HL-60 (cell line): ENCODE measurements at regions not wholly inside any gene's neighbourhood (a gene's known extent, or its start where the extent isn't known, plus 50 kb on each side); places are given as distances from the start of the nearest gene placed in this dataset.

ENCODE experiments used
- DNase-seq, 2 experiments: peaks; one replicate each; pipeline ENCODE4 v3.0.0-alpha.2; 2010 to 2020; ENCODE audit warnings: low read depth in 1 of 2, low spot score in 1 of 2
- H3K27ac ChIP-seq: fragments of 250-450 bp; sonication (Bioruptor Pico); replicated peaks from 2 replicates; pipeline ENCODE4 v1.5.1; 2020; ENCODE audit warnings: mild to moderate bottlenecking, moderate library complexity
- H3K27me3 ChIP-seq: fragments of 250-450 bp; sonication (Bioruptor Pico); 2 replicates; pipeline ENCODE4 v1.5.1; 2021; ENCODE audit warnings: mild to moderate bottlenecking, moderate library complexity; ENCODE audit not compliant: insufficient read depth, poor library complexity, severe bottlenecking
- H3K4me3 ChIP-seq: replicated peaks from 2 replicates; pipeline ENCODE4 v1.5.1; 2011; ENCODE audit warnings: mild to moderate bottlenecking, control low read depth, low read length; ENCODE audit not compliant: insufficient read depth
- GABPA ChIP-seq: IDR thresholded peaks from 2 replicates; pipeline ENCODE4 v1.6.1; 2012; ENCODE audit warnings: low read depth
- POLR2AphosphoS5 ChIP-seq: IDR thresholded peaks from 2 replicates; pipeline ENCODE4 v1.6.1; 2012; ENCODE audit warnings: low read depth
- REST ChIP-seq: IDR thresholded peaks from 2 replicates; pipeline ENCODE4 v1.6.1; 2012; ENCODE audit warnings: low read depth; ENCODE audit not compliant: insufficient replicate concordance
- SPI1 ChIP-seq: IDR thresholded peaks from 2 replicates; pipeline ENCODE4 v1.6.1; 2012; ENCODE audit warnings: low read depth, mild to moderate bottlenecking, borderline replicate concordance
- TF ChIP-seq, protein P1 (sequence below): IDR thresholded peaks from one replicate; pipeline ENCODE4 v1.5.1; 2011; ENCODE audit warnings: low read length, control low read depth, inconsistent platforms; ENCODE audit not compliant: insufficient read depth

DNA sequence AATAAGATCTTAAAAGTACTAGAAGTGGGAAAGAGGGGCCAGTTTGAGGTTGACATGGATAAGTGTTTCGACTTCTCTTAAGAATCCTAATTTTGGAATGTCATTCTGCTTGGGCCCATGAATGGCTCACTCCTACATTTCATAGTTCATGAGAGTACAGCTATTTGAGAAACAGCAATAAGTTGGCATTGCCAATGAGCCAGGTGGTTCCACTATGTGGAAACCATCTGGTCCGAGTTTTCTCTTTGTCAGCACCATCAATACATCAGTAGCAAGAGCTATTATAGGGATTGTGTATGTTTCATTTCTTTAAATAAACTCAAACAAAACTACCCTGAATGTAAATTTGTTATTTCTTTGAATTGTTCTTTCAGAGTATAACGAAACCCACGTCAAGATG is 78.1 kb upstream of the NEBL start:
- TF ChIP-seq REST (no peak), SPI1 (no peak), POLR2AphosphoS5 (no peak), GABPA (no peak)
- TF ChIP-seq, protein P1, sequence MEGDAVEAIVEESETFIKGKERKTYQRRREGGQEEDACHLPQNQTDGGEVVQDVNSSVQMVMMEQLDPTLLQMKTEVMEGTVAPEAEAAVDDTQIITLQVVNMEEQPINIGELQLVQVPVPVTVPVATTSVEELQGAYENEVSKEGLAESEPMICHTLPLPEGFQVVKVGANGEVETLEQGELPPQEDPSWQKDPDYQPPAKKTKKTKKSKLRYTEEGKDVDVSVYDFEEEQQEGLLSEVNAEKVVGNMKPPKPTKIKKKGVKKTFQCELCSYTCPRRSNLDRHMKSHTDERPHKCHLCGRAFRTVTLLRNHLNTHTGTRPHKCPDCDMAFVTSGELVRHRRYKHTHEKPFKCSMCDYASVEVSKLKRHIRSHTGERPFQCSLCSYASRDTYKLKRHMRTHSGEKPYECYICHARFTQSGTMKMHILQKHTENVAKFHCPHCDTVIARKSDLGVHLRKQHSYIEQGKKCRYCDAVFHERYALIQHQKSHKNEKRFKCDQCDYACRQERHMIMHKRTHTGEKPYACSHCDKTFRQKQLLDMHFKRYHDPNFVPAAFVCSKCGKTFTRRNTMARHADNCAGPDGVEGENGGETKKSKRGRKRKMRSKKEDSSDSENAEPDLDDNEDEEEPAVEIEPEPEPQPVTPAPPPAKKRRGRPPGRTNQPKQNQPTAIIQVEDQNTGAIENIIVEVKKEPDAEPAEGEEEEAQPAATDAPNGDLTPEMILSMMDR: no peak
- Histone ChIP-seq H3K27me3 (no peaks in the 10 kb centered on the region), H3K4me3 (no peak overlapping the region), H3K27ac (no peak overlapping the region)
- DNase-seq: no peak

GRCh38 chr10:20972925-20973324 is 75.8 kb upstream of the NEBL start:
- no peak overlapping the region for H3K4me3 ChIP-seq
- TF ChIP-seq REST (no peak), SPI1 (no peak), POLR2AphosphoS5 (no peak), GABPA (no peak)
- no peak overlapping the region for H3K27ac ChIP-seq
- DNase-seq: no peak
- H3K27me3 ChIP-seq: no peaks in the 10 kb centered on the region

DNA sequence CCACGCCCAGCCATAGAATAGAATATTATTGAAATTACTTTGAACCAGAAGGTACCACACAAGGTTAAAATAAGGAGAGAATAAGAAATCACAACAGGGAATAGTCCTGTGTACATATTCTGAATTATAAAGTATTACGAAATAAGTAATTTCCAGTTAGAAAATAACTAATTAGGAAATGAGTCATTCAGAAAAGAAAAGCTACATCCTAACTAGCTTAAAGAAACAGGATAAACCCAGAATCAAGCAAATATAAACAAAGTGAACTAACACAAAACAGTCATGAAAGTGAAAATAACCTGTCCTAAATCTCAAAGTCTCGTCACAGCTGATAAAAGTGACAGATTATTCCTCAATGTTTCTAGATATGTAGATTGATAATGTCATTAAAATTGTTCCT is 74.8 kb upstream of the NEBL start:
- Histone ChIP-seq H3K4me3 (no peak overlapping the region), H3K27ac (no peak overlapping the region), H3K27me3 (no peaks in the 10 kb centered on the region)
- DNase-seq: no peak
- TF ChIP-seq SPI1 (no peak), POLR2AphosphoS5 (no peak), REST (no peak), GABPA (no peak)
- TF ChIP-seq, protein P1: no peak

GRCh38 chr10:20970708-20971107 is 73.6 kb upstream of the NEBL start:
- H3K4me3 ChIP-seq: no peak overlapping the region
- no peak for DNase-seq
- H3K27ac ChIP-seq: no peak overlapping the region
- H3K27me3 ChIP-seq: no peaks in the 10 kb centered on the region
- TF ChIP-seq POLR2AphosphoS5 (no peak), REST (no peak), SPI1 (no peak), GABPA (no peak)
- TF ChIP-seq, protein P1: no peak
